ENCODE measurements at regions not wholly inside any gene's neighbourhood (a gene's known extent, or its start where the extent isn't known, plus 50 kb on each side); places are given as distances from the start of the nearest gene placed in this dataset.

DNA sequence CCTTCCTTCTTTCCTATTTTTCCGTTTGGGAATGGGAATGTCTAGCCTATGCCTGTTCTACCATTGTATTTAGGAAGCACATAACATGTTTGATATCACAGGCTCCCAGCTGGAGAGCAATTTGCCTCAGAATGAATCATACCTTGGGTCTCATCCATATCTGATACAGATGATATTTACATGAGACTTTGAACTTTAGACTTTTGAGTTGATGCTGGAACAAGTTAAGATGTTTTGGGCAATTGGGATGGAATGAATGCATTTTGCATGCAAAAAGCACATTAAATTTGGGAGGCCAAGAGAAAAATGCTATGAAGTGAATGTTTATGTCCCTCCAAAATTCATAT, 61.9 kb upstream of the BEGAIN start:
- no peak for DNase-seq (ENCODE audit: extremely low spot score, unreplicated experiment)
- H3K36me3 Mint-ChIP-seq: no peaks in the 10 kb centered on the region

DNA sequence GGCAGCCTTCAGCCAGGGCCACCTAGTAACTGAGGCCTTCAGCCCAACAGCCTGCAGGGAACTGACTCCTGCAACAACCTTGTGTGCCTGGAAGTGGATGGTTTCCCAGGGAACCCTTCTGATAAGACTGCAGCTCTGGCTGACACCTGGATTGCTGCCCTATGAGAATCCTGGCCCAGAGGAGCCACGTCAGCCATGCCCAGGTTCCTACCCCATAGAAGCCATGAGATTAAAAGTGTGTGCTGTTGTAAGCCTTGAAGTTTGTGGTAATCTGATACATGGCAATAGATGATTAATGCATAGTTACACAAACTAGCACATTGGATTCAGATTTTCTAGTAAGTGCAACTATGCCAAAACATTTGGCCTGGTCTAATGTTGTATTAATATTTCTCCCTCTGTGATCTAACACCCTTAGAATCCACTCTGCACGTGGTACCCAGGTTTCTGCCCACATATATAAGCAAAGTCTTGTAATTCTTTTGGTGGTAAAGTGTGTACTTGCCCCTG, 64.8 kb upstream of the BEGAIN start:
- Mint-ChIP-seq H3K27me3 (peaks cover 32% of the 10 kb centered on the region), H3K36me3 (no peaks in the 10 kb centered on the region), H3K27ac (no peak overlapping the region), H3K4me3 (no peak overlapping the region), H3K9me3 (no peaks in the 10 kb centered on the region), H3K4me1 (ENCODE audit: unreplicated experiment) (peaks cover 5% of the 10 kb centered on the region)
- DNase-seq (ENCODE audit: extremely low spot score, unreplicated experiment): no peak
- TF ChIP-seq, protein P1, sequence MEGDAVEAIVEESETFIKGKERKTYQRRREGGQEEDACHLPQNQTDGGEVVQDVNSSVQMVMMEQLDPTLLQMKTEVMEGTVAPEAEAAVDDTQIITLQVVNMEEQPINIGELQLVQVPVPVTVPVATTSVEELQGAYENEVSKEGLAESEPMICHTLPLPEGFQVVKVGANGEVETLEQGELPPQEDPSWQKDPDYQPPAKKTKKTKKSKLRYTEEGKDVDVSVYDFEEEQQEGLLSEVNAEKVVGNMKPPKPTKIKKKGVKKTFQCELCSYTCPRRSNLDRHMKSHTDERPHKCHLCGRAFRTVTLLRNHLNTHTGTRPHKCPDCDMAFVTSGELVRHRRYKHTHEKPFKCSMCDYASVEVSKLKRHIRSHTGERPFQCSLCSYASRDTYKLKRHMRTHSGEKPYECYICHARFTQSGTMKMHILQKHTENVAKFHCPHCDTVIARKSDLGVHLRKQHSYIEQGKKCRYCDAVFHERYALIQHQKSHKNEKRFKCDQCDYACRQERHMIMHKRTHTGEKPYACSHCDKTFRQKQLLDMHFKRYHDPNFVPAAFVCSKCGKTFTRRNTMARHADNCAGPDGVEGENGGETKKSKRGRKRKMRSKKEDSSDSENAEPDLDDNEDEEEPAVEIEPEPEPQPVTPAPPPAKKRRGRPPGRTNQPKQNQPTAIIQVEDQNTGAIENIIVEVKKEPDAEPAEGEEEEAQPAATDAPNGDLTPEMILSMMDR (conservative IDR thresholded peaks at IDR 0.05): no peak

More for the DNA sequence above, 61.9 kb upstream of the BEGAIN start:
- Mint-ChIP-seq H3K4me3 (no peak overlapping the region), H3K27me3 (peaks cover 19% of the 10 kb centered on the region), H3K4me1 (ENCODE audit: unreplicated experiment) (peaks cover 12% of the 10 kb centered on the region), H3K27ac (no peak overlapping the region), H3K9me3 (peaks cover 4% of the 10 kb centered on the region)
- TF ChIP-seq, protein P1 (conservative IDR thresholded peaks at IDR 0.05): no peak

DNA sequence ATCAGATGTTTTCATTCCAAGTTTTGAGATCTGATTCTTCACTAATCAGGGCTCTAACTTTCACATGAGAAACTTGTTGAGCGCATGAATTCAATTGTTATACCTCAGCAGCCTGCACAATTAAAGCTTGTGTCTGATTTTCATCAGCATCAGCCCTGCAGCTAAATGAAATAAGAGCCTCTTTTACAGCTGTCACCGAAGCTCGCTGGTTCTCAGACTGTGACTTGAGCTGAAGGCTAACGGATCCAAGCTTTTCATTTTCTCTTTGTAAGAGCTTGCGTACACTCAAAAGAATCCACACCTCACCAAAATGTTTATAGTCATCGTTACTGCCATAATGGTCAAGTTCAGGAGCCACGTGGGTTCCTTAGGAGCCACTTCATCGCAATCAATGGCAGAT, 65.5 kb upstream of the BEGAIN start:
- Mint-ChIP-seq H3K9me3 (no peaks in the 10 kb centered on the region), H3K27ac (no peak overlapping the region), H3K36me3 (no peaks in the 10 kb centered on the region), H3K4me3 (no peak overlapping the region), H3K27me3 (peaks cover 36% of the 10 kb centered on the region), H3K4me1 (ENCODE audit: unreplicated experiment) (peaks cover 5% of the 10 kb centered on the region)
- DNase-seq (ENCODE audit: extremely low spot score, unreplicated experiment): no peak
- TF ChIP-seq, protein P1 (conservative IDR thresholded peaks at IDR 0.05): no peak

DNA sequence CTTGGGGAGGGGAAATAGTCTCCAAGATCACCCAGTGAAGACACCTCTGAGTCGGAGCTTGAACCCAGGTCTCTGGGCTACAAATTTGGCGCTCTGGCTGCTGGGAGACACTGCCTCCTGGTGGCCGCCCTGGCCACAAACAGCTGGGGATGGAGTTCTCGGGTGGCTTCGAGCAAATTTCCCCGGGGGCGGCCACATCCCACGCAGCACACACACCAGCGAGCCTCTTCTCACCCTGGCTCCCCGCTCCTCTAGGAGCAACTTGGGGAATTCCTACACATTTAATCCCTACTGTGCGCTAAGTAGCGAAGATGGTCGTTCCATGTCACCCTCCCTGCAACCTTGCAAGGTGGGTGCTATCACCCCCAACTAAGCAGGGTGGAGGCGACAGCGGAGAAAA, 66.2 kb upstream of the BEGAIN start:
- TF ChIP-seq, protein P1 (conservative IDR thresholded peaks at IDR 0.05): peak; percentile 75
- Mint-ChIP-seq H3K36me3 (no peaks in the 10 kb centered on the region), H3K4me3 (no peak overlapping the region), H3K4me1 (ENCODE audit: unreplicated experiment) (peaks cover 5% of the 10 kb centered on the region), H3K27me3 (peaks cover 36% of the 10 kb centered on the region), H3K27ac (no peak overlapping the region), H3K9me3 (no peaks in the 10 kb centered on the region)
- DNase-seq (ENCODE audit: extremely low spot score, unreplicated experiment): no peak

DNA sequence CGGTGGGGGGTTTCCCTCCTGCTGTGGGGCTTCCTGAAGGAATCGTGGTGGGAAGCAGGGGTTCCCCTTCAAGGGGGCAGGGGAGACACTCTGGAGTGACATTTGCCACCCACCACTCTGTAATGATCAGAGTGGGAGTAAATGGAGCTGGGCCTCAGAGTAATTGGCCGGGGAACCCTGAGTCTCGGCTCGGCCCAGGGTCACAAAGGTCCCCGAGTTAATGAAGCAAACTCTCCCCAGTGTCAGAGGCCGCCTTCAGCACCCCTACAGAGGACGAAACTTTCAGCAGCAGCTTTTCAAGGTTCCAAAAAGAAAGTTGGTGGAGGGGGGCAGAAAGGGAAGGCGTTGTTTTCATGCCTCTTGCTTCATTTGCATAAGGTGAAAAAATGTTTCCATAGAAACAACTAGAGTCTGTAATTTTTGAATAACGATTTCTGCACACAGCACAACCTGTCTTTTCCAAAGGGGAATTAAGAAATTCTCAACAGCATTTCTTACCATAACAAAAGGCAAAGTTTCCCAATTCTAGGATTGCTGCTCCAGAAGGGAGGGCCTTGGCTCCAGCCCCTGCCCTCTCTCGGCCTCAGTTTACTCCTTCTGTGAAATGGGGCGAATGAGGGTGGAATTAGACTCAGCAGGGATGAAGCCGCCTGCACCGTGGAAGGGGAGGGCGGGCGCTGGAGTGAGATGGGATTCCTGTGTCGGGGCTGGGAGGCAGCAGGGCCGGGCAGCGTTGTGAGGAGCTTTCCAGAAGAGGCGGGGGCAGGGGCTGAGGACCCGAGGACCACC, 67.0 kb upstream of the BEGAIN start:
- Mint-ChIP-seq H3K9me3 (no peaks in the 10 kb centered on the region), H3K27me3 (peaks cover 35% of the 10 kb centered on the region), H3K36me3 (no peaks in the 10 kb centered on the region), H3K27ac (no peak overlapping the region), H3K4me3 (no peak overlapping the region), H3K4me1 (ENCODE audit: unreplicated experiment) (peaks cover 5% of the 10 kb centered on the region)
- DNase-seq (ENCODE audit: extremely low spot score, unreplicated experiment): no peak
- TF ChIP-seq, protein P1 (conservative IDR thresholded peaks at IDR 0.05): no peak

All from type B pancreatic cell (in vitro differentiated cells).